Activated naive CD8-positive, alpha-beta T cell treated with anti-CD3 and anti-CD28 coated beads, Interleukin-2, amount 50 U/mL, for 24 hours (primary cell): ENCODE measurements at regions not wholly inside any gene's neighbourhood (a gene's known extent, or its start where the extent isn't known, plus 50 kb on each side); places are given as distances from the start of the nearest gene placed in this dataset.

ENCODE experiments used
- ATAC-seq: fragments of 150-1000 bp; cut with Tn5 transposase; one replicate; pipeline ENCODE4 v1.10.0; 2021
- DNase-seq: peaks from one replicate; pipeline ENCODE4 v3.0.0; 2021
- H3K27ac Mint-ChIP-seq: one replicate; pipeline ENCODE4 v1.8.0; 2021; ENCODE audit warnings: mild to moderate bottlenecking, mixed read lengths
- H3K27me3 Mint-ChIP-seq: one replicate; pipeline ENCODE4 v1.8.0; 2021; ENCODE audit warnings: mixed read lengths
- H3K36me3 Mint-ChIP-seq: one replicate; pipeline ENCODE4 v1.8.0; 2021; ENCODE audit warnings: low read depth, mixed read lengths
- H3K4me1 Mint-ChIP-seq: one replicate; pipeline ENCODE4 v1.8.0; 2021; ENCODE audit warnings: mixed read lengths
- H3K4me3 Mint-ChIP-seq: one replicate; pipeline ENCODE4 v1.8.0; 2021; ENCODE audit warnings: mild to moderate bottlenecking, moderate library complexity, mixed read lengths
- H3K9me3 Mint-ChIP-seq: one replicate; pipeline ENCODE4 v1.8.0; 2021; ENCODE audit warnings: mixed read lengths

DNA sequence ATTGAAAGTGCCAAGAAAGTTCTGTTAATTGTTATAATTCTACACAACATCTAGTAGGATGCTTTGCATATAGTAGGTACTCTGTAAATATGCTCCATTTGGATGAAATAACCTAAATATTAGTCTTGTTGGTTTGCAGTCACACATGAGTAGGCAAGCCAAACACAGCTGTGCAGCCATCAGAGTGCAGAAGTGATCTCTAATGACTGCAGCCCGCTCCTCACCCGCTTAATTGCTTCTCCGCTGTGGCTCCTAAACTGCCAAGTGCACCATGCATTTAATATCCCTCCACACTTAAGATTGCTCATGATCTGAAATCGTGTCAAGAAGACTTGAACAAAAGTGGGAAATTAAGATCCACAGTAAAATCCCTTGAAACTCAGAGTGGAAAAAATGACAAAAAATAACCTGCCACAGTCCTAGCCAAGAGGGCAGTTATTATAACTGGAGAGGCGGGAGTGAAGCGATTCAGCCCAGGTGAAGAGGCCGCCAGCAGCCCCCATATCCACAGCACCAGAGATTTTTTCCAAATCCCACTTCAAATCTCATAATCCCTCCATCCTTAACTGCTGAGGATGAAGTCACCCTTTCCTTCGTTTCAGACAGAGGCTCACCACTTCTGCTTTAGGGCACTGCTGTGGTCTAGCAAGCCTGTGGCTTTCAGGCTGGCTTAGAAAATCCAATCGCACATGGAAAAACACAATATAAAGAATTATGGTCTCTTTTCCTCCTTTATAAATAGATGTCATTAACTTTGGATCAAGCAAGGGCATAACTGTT lies 69.5 kb downstream of the TMEM30B start:
- H3K4me3 Mint-ChIP-seq: no peak overlapping the region
- ATAC-seq: no peak
- H3K36me3 Mint-ChIP-seq: no peaks in the 10 kb centered on the region
- H3K27ac Mint-ChIP-seq: no peak overlapping the region
- no peaks in the 10 kb centered on the region for H3K9me3 Mint-ChIP-seq
- no peak for DNase-seq
- H3K27me3 Mint-ChIP-seq: peaks cover 3% of the 10 kb centered on the region
- peaks cover 21% of the 10 kb centered on the region for H3K4me1 Mint-ChIP-seq

GRCh38 chr14:61203081-61203753 lies 77.9 kb downstream of the TMEM30B start:
- ATAC-seq: no peak
- Mint-ChIP-seq H3K4me1 (no peaks in the 10 kb centered on the region), H3K9me3 (no peaks in the 10 kb centered on the region), H3K36me3 (no peaks in the 10 kb centered on the region), H3K27ac (no peak overlapping the region), H3K4me3 (no peak overlapping the region), H3K27me3 (peaks cover 30% of the 10 kb centered on the region)
- DNase-seq: no peak

GRCh38 chr14:61202124-61202523 lies 79.0 kb downstream of the TMEM30B start:
- ATAC-seq: no peak
- no peaks in the 10 kb centered on the region for H3K4me1 Mint-ChIP-seq
- H3K27ac Mint-ChIP-seq: no peak overlapping the region
- H3K9me3 Mint-ChIP-seq: no peaks in the 10 kb centered on the region
- H3K36me3 Mint-ChIP-seq: no peaks in the 10 kb centered on the region
- H3K4me3 Mint-ChIP-seq: no peak overlapping the region
- peaks cover 36% of the 10 kb centered on the region for H3K27me3 Mint-ChIP-seq
- DNase-seq: no peak

- ATAC-seq (no peak), DNase-seq (no peak)
- H3K27ac Mint-ChIP-seq: no peak overlapping the region
- no peaks in the 10 kb centered on the region for H3K4me1 Mint-ChIP-seq
- no peaks in the 10 kb centered on the region for H3K36me3 Mint-ChIP-seq
- H3K27me3 Mint-ChIP-seq: peaks cover 37% of the 10 kb centered on the region
- no peak overlapping the region for H3K4me3 Mint-ChIP-seq
- H3K9me3 Mint-ChIP-seq: no peaks in the 10 kb centered on the region
Measured at GRCh38 chr14:61201171-61201570, 80.0 kb downstream of the TMEM30B start.

GRCh38 chr14:61197416-61197815 lies 83.7 kb downstream of the TMEM30B start:
- Mint-ChIP-seq H3K27me3 (peaks cover 46% of the 10 kb centered on the region), H3K4me3 (no peak overlapping the region)

DNA sequence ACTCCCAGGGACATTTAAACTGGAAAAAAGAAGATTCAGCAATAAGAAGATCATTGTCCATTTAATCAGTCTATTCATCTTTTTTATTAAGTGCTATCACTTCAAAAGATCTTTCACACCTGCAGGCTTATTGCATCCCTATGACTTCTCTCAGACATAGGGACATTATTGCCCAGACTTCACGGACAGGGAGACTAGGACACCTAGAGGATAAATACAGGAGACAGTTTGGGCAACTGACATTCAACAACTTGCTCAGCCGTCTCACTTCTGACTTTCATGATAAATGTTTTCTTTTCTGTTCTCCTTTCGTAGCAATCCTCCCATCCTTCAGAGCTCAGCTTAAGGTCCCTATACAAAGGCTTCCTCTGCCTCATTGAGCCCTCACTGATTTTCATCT lies 84.3 kb downstream of the TMEM30B start:
- no peak for ATAC-seq
- Mint-ChIP-seq H3K27me3 (peaks cover 44% of the 10 kb centered on the region), H3K4me1 (no peaks in the 10 kb centered on the region), H3K9me3 (no peaks in the 10 kb centered on the region), H3K36me3 (no peaks in the 10 kb centered on the region), H3K4me3 (no peak overlapping the region), H3K27ac (no peak overlapping the region)
- no peak for DNase-seq

More at GRCh38 chr14:61197416-61197815, 83.7 kb downstream of the TMEM30B start:
- Mint-ChIP-seq H3K9me3 (no peaks in the 10 kb centered on the region), H3K36me3 (no peaks in the 10 kb centered on the region), H3K27ac (no peak overlapping the region), H3K4me1 (no peaks in the 10 kb centered on the region)
- DNase-seq (no peak), ATAC-seq (no peak)

DNA sequence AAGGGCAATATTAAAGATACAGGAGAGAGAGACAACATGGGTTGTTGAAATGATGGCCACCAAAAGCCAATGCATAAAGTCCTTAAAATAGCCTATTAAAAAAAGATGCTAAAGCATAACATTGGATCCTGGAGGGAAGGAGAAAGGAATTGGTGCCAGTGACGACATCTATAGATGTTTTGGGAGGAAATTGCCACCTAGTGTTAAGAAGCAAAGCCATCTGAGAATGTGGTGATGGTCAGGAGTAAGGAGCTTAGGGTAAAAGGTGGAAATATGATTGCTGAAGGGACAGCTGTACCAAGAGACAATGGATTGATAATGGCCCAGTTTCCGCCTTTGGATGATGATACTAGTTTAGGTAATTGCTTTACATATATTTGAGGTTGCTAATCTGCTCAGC lies 85.1 kb downstream of the TMEM30B start:
- no peak for DNase-seq
- peaks cover 46% of the 10 kb centered on the region for H3K27me3 Mint-ChIP-seq
- H3K4me1 Mint-ChIP-seq: no peaks in the 10 kb centered on the region
- no peak overlapping the region for H3K4me3 Mint-ChIP-seq
- H3K9me3 Mint-ChIP-seq: no peaks in the 10 kb centered on the region
- no peaks in the 10 kb centered on the region for H3K36me3 Mint-ChIP-seq
- ATAC-seq: no peak
- no peak overlapping the region for H3K27ac Mint-ChIP-seq

DNA sequence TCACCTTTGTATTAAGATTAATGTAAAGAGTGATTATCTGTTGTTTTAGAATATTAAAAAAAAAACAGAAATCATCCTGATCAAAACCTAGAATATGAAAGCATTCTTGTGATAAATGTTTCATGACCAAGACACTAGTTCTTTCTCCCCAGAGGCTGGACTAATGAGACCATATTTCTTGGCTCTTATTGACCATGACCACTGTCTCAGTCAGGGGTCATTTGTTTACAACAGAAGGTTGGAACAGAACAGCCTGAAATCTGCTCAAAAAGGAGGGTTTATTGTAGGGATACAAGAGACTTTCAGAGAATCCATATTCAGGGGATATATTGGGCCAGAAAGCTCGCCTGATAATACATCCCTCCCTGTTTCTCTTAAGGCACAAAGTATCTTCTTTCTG lies 87.7 kb downstream of the TMEM30B start:
- H3K27me3 Mint-ChIP-seq: peaks cover 53% of the 10 kb centered on the region
- no peak overlapping the region for H3K27ac Mint-ChIP-seq
- no peak for ATAC-seq
- no peak overlapping the region for H3K4me3 Mint-ChIP-seq
- no peaks in the 10 kb centered on the region for H3K9me3 Mint-ChIP-seq
- H3K36me3 Mint-ChIP-seq: no peaks in the 10 kb centered on the region
- H3K4me1 Mint-ChIP-seq: peaks cover 9% of the 10 kb centered on the region
- DNase-seq: no peak

DNA sequence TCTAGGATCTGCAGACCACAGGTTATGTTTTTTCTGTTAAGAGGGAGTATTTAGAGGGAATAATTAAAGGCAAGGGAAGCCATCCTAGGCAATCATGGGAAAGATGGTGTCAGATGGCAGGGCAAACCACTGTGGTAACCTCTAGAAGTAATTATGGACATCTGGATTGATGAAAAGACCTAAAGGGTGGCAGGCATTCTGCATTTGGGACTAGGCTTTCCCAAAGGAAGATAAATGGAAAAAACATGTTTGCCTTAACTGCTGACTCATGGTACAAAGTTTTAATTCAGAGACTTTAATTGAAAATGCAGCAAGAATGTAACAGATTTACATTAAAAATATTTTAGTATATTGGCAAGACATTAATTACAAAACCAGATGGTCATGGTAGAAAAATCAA lies 88.1 kb downstream of the TMEM30B start:
- Mint-ChIP-seq H3K4me3 (no peak overlapping the region), H3K27ac (no peak overlapping the region), H3K36me3 (no peaks in the 10 kb centered on the region), H3K4me1 (peaks cover 9% of the 10 kb centered on the region), H3K27me3 (peaks cover 50% of the 10 kb centered on the region), H3K9me3 (no peaks in the 10 kb centered on the region)
- DNase-seq (no peak), ATAC-seq (no peak)

DNA sequence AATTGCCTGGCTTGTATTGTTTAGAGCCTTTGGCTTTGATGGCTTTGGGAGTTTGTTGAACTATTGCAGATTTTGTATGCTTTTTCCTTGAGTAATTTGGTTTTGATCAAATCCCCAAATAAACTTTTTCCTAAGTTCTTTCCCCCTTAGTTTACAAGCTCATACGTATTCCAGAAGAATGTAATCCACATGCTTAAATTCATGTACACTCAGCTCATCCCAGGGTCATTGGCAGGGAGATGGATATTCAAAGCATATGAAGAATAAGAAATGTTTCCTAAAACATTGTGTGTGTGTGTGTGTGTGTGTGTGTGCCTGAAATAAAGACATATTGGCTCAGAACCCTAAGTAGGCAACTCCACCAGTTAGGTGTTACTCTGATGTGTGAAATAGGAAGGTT lies 89.4 kb downstream of the TMEM30B start:
- Mint-ChIP-seq H3K4me1 (peaks cover 9% of the 10 kb centered on the region), H3K9me3 (no peaks in the 10 kb centered on the region), H3K36me3 (no peaks in the 10 kb centered on the region), H3K4me3 (no peak overlapping the region), H3K27me3 (peaks cover 57% of the 10 kb centered on the region), H3K27ac (no peak overlapping the region)
- no peak for DNase-seq
- ATAC-seq: no peak

DNA sequence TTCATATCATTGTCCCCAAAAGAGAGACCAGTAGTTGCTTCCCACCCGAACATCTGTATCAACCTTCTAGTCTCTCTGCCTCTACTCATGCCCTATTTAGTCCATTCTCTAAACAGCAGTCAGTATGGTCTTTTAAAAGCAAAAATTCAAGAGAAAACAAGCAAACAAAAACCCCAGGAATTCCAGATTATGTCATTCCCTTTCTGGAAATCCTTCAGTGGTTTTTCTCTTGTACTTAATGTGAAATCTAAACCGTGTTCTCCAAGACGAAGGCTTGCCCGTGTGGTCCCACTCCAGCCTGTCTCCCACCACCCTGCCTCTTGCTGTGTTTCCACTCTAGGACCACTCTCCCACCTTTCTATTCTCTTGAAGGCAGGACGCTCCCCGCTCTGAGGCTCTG lies 90.8 kb downstream of the TMEM30B start:
- ATAC-seq (no peak), DNase-seq (no peak)
- H3K4me3 Mint-ChIP-seq: no peak overlapping the region
- H3K9me3 Mint-ChIP-seq: no peaks in the 10 kb centered on the region
- H3K27ac Mint-ChIP-seq: no peak overlapping the region
- no peaks in the 10 kb centered on the region for H3K36me3 Mint-ChIP-seq
- peaks cover 62% of the 10 kb centered on the region for H3K27me3 Mint-ChIP-seq
- H3K4me1 Mint-ChIP-seq: peaks cover 9% of the 10 kb centered on the region

DNA sequence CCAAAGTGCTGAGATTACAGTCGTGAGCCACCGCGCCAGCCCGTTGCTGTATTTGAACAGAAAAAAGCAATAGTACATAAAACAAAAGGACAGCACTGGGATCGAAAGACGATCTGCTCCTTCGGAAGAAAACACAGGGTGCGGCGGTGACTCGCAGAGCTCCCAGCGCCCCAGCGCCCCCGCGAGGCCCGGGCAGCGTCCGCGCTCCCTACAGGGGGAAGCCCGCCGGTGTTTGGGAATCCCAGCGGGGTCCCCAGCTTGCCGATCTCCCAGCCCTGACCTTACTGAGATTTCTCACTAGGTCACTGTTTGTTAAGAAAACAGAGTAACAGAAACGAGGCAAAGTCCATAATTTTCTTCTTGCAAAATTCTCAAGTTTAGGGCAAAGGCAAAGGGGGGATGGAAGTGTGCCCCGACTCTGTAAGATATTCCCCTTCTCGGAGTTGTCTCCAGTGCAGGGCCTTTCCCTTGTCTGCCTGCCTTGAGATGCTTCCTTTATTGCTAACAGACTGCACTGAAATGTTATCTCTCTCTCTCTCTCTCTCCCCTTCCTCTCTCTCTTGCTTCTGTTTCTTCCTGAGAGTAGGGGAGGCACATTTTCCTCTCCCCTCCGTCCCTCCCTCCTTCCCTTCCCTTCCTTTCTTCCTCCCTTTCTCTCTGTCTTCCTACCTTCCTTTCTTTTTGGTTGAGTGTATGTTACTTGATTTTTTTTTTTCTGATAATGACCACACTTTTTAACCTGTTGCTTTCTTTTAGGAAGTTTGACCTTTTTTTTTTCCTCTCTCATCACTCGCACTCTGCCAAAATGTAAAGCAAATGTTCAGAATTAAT lies 91.9 kb downstream of the TMEM30B start:
- no peaks in the 10 kb centered on the region for H3K9me3 Mint-ChIP-seq
- peaks cover 11% of the 10 kb centered on the region for H3K4me1 Mint-ChIP-seq
- peak; percentile 60 for DNase-seq
- ATAC-seq: peak; percentile 65
- H3K4me3 Mint-ChIP-seq: peak overlapping the region; percentile 34
- H3K36me3 Mint-ChIP-seq: no peaks in the 10 kb centered on the region
- H3K27ac Mint-ChIP-seq: no peak overlapping the region
- peaks cover 63% of the 10 kb centered on the region for H3K27me3 Mint-ChIP-seq

DNA sequence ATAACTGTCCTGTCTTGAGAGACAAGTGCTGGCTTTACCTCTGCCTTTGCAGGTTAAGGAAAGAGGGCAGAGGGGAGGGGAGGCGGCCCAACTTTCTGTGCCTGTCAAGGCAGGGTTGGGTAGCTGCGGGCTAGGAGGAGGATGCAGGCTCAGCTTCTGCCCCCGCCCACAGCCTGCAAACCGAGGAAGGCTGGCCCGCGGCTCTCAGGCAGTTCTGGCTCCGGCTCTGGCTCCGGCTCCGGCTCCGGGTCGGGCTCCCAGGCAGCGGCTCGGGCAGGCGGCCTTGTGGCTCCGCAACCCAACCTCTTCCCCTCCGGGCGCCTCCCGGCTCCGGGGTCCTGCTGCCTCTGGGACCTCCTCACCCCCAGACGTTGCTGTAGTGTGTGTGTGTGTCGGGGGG lies 92.9 kb downstream of the TMEM30B start:
- H3K9me3 Mint-ChIP-seq: no peaks in the 10 kb centered on the region
- no peak overlapping the region for H3K27ac Mint-ChIP-seq
- DNase-seq (no peak), ATAC-seq (no peak)
- no peak overlapping the region for H3K4me3 Mint-ChIP-seq
- H3K4me1 Mint-ChIP-seq: peaks cover 15% of the 10 kb centered on the region
- H3K36me3 Mint-ChIP-seq: no peaks in the 10 kb centered on the region
- peaks cover 63% of the 10 kb centered on the region for H3K27me3 Mint-ChIP-seq

DNA sequence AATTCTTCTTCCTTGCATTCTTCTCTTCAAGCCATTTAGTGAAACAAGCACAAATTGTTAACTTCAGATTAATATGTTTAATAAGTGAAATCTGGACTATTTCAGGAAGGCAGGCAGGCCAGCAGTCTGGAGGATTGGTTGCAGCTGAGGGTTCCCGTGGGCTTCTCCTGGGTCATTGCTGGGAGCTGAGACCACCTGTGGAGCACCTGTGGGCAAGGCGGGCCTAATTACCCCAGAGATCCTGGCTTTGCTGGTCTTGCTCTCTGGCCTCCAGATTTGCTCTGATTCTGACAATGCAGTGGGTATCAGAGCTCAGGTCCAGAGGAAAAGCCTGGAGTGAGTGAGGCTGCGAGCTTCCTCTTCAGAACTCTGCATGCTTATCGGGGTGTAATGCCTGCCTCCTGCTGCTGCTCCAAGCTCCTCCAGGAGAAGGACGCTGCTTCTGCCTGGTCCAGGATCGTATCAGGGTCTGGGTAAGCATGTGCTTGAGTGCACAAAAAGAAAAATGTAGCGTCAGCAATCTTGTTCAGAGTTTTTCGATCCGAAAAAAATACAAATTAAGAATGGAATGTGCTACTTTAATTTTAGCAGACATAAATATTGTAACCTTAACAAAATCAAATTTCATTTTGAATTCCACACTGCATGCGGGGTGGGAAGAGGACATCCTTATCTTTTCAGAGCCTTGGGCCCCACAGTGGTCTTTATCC lies 93.8 kb downstream of the TMEM30B start:
- Mint-ChIP-seq H3K27ac (no peak overlapping the region), H3K4me3 (no peak overlapping the region), H3K36me3 (no peaks in the 10 kb centered on the region), H3K9me3 (no peaks in the 10 kb centered on the region), H3K4me1 (peaks cover 15% of the 10 kb centered on the region), H3K27me3 (peaks cover 62% of the 10 kb centered on the region)
- no peak for DNase-seq
- no peak for ATAC-seq
